Endothelial cell of umbilical vein (primary cell): ENCODE measurements at regions not wholly inside any gene's neighbourhood (a gene's known extent, or its start where the extent isn't known, plus 50 kb on each side); places are given as distances from the start of the nearest gene placed in this dataset.

Source experiments
- EZH2 ChIP-seq: IDR thresholded peaks from 2 replicates; pipeline ENCODE4 v1.6.1; 2012; ENCODE audit warnings: borderline replicate concordance, low read depth, mild to moderate bottlenecking, moderate library complexity, low read length, inconsistent platforms; ENCODE audit not compliant: severe bottlenecking
- GATA2 ChIP-seq: IDR thresholded peaks from 2 replicates; pipeline ENCODE4 v1.7.0; 2011; ENCODE audit warnings: low read depth, mild to moderate bottlenecking, moderate library complexity, mixed read lengths, low read length; ENCODE audit not compliant: insufficient read length, insufficient read depth
- JUN ChIP-seq: IDR thresholded peaks from 2 replicates; pipeline ENCODE4 v1.6.1; 2011; ENCODE audit warnings: borderline replicate concordance, low read depth; ENCODE audit not compliant: insufficient read length, insufficient read depth
- MYC ChIP-seq: IDR thresholded peaks from one replicate; pipeline ENCODE4 v1.6.1; 2011; ENCODE audit warnings: mild to moderate bottlenecking, low read depth, low read length
- POLR2A ChIP-seq: IDR thresholded peaks from 2 replicates; pipeline ENCODE4 v1.6.1; 2012; ENCODE audit warnings: low read depth, mild to moderate bottlenecking, control low read depth, low read length
- POLR2AphosphoS5 ChIP-seq: IDR thresholded peaks from 2 replicates; pipeline ENCODE4 v1.6.1; 2012; ENCODE audit warnings: low read depth, mild to moderate bottlenecking, control low read depth, low read length, moderate library complexity; ENCODE audit not compliant: insufficient read depth
- TF ChIP-seq, protein P1 (sequence below), 2 donors: IDR thresholded peaks; 1 replicate in 1 of 2; 2 replicates in 1 of 2; pipeline ENCODE4 v1.5.1; 2011; ENCODE audit warnings: low read length in 2 of 2, mild to moderate bottlenecking in 2 of 2, moderate library complexity in 2 of 2, control low read depth in 1 of 2, inconsistent platforms in 1 of 2, low read depth in 1 of 2; ENCODE audit not compliant: insufficient read depth in 1 of 2; ENCODE audit errors: extremely low read depth in 1 of 2
- TF ChIP-seq, protein P2 (sequence below): IDR thresholded peaks from 2 replicates; pipeline ENCODE4 v1.6.1; 2011; ENCODE audit not compliant: insufficient read depth, insufficient read length

DNA sequence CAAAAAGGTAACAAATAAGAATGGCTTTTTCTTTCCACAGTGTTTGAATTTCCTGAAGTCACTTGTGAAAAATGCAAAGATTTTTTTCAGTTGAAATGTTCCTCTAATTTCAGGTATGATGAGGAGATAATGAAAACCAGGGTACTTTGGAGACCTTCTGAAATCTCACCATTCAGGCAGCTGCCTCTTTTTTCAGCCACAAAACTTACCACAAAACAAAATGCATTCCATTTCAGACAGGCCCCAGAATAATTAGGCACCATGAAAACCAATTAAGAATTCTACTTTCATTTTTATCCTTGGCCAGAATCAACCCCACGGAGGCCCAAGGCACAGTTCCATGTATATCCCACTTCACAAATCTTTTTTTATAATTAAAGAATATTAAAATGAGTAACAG, 880.3 kb upstream of the ACVR2A start:
- TF ChIP-seq POLR2A: no peak
- TF ChIP-seq, protein P1, sequence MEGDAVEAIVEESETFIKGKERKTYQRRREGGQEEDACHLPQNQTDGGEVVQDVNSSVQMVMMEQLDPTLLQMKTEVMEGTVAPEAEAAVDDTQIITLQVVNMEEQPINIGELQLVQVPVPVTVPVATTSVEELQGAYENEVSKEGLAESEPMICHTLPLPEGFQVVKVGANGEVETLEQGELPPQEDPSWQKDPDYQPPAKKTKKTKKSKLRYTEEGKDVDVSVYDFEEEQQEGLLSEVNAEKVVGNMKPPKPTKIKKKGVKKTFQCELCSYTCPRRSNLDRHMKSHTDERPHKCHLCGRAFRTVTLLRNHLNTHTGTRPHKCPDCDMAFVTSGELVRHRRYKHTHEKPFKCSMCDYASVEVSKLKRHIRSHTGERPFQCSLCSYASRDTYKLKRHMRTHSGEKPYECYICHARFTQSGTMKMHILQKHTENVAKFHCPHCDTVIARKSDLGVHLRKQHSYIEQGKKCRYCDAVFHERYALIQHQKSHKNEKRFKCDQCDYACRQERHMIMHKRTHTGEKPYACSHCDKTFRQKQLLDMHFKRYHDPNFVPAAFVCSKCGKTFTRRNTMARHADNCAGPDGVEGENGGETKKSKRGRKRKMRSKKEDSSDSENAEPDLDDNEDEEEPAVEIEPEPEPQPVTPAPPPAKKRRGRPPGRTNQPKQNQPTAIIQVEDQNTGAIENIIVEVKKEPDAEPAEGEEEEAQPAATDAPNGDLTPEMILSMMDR (IDR thresholded peaks at IDR 0.05; ENCODE audit: extremely low read depth in 1 of 2, insufficient read depth in 1 of 2, low read depth in 1 of 2, low read length in 2 of 2): no peak
- TF ChIP-seq POLR2AphosphoS5: no peak
- no peak for TF ChIP-seq GATA2
- no peak for TF ChIP-seq JUN
- TF ChIP-seq, protein P2, sequence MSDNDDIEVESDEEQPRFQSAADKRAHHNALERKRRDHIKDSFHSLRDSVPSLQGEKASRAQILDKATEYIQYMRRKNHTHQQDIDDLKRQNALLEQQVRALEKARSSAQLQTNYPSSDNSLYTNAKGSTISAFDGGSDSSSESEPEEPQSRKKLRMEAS: no peak
- no peak for TF ChIP-seq MYC
- TF ChIP-seq EZH2: no peak
